Hepatocyte (in vitro differentiated cells): ENCODE measurements at regions not wholly inside any gene's neighbourhood (a gene's known extent, or its start where the extent isn't known, plus 50 kb on each side); places are given as distances from the start of the nearest gene placed in this dataset.

ENCODE experiments used
- DNase-seq: peaks from one replicate; pipeline ENCODE4 v3.0.0-alpha.2; 2016; ENCODE audit warnings: low spot score
- H2AFZ ChIP-seq: fragments of 200-600 bp; sonication (generic); 2 replicates; pipeline ENCODE4 v1.6.0; 2016; ENCODE audit warnings: antibody characterized with exemption, mild to moderate bottlenecking
- H3K27ac ChIP-seq: fragments of 200-600 bp; sonication (generic); 2 replicates; pipeline ENCODE4 v1.5.1; 2016; ENCODE audit warnings: mild to moderate bottlenecking
- H3K27me3 ChIP-seq: fragments of 200-600 bp; sonication (generic); 2 replicates; pipeline ENCODE4 v1.6.1; 2016
- H3K36me3 ChIP-seq: fragments of 200-600 bp; sonication (generic); replicated peaks from 2 replicates; pipeline ENCODE4 v1.5.1; 2016; ENCODE audit warnings: low read depth; ENCODE audit not compliant: insufficient read depth
- H3K4me1 ChIP-seq: fragments of 200-600 bp; sonication (generic); 2 replicates; pipeline ENCODE4 v1.5.1; 2016; ENCODE audit warnings: mild to moderate bottlenecking, moderate library complexity; ENCODE audit not compliant: insufficient read depth
- H3K4me2 ChIP-seq: fragments of 200-600 bp; sonication (generic); 2 replicates; pipeline ENCODE4 v1.6.0; 2016
- H3K4me3 ChIP-seq: fragments of 200-600 bp; sonication (generic); 2 replicates; pipeline ENCODE4 v1.5.1; 2016; ENCODE audit warnings: mild to moderate bottlenecking
- H3K79me2 ChIP-seq: fragments of 200-600 bp; sonication (generic); 2 replicates; pipeline ENCODE4 v1.6.0; 2017; ENCODE audit warnings: mild to moderate bottlenecking
- H3K9me2 ChIP-seq: fragments of 200-600 bp; sonication (generic); replicated peaks from 2 replicates; pipeline ENCODE4 v1.6.0; 2017; ENCODE audit warnings: mild to moderate bottlenecking; ENCODE audit not compliant: insufficient read depth
- H3K9me3 ChIP-seq: fragments of 200-600 bp; sonication (generic); 2 replicates; pipeline ENCODE4 v1.5.1; 2016; ENCODE audit warnings: low read depth, mild to moderate bottlenecking
- H4K20me1 ChIP-seq: fragments of 200-600 bp; sonication (generic); 2 replicates; pipeline ENCODE4 v1.6.0; 2016; ENCODE audit warnings: mild to moderate bottlenecking; ENCODE audit not compliant: insufficient read depth, poor library complexity, severe bottlenecking
- CTCF ChIP-seq: fragments of 200-600 bp; sonication (generic); IDR thresholded peaks from 2 replicates; pipeline ENCODE4 v1.5.1; 2016; ENCODE audit warnings: antibody characterized with exemption, mild to moderate bottlenecking; ENCODE audit not compliant: poor library complexity
- EZH2 ChIP-seq: fragments of 200-600 bp; sonication (generic); IDR thresholded peaks from 2 replicates; pipeline ENCODE4 v1.6.1; 2016; ENCODE audit warnings: antibody characterized with exemption, mild to moderate bottlenecking, borderline replicate concordance
- EZH2phosphoT487 ChIP-seq: fragments of 200-600 bp; sonication (generic); IDR thresholded peaks from one replicate; pipeline ENCODE4 v1.6.1; 2018; ENCODE audit warnings: antibody characterized with exemption, mild to moderate bottlenecking, low read depth, moderate library complexity; ENCODE audit not compliant: unreplicated experiment, severe bottlenecking
- WGBS: methylation state at CpG from one replicate; pipeline ENCODE4 v1.1.6; 2016; ENCODE audit warnings: low lambda C conversion rate; ENCODE audit errors: missing lambda C conversion rate; 5-methylcytosine and 5-hydroxymethylcytosine counted together

- Histone ChIP-seq H2AFZ (no peak overlapping the region), H3K4me2 (no peak overlapping the region)
- whole genome bisulfite sequencing: 91% methylated on average over 1 of the region's 1 CpG
Observed at GRCh38 chr12:75815756-75816155, 215.8 kb downstream of the PHLDA1 start.

GRCh38 chr12:75814851-75815754 lies 216.5 kb downstream of the PHLDA1 start:
- DNase-seq: peak; percentile 86
- Histone ChIP-seq H3K4me2 (no peak overlapping the region), H3K36me3 (no peaks in the 10 kb centered on the region), H4K20me1 (no peaks in the 10 kb centered on the region), H3K27ac (peak overlapping the region; percentile 63), H3K27me3 (no peaks in the 10 kb centered on the region), H2AFZ (no peak overlapping the region), H3K79me2 (no peaks in the 10 kb centered on the region), H3K9me2 (no peaks in the 10 kb centered on the region), H3K4me1 (no peaks in the 10 kb centered on the region), H3K4me3 (no peak overlapping the region), H3K9me3 (no peaks in the 10 kb centered on the region)
- 60% methylated on average over 6 of the region's 6 CpGs for WGBS
- TF ChIP-seq CTCF (no peak), EZH2phosphoT487 (no peak), EZH2 (no peak)

More at GRCh38 chr12:75815756-75816155, 215.8 kb downstream of the PHLDA1 start:
- no peaks in the 10 kb centered on the region for H3K9me2 ChIP-seq
- H3K27ac ChIP-seq: peak overlapping the region; percentile 63
- no peak overlapping the region for H3K4me3 ChIP-seq
- TF ChIP-seq CTCF (no peak), EZH2phosphoT487 (no peak), EZH2 (no peak)
- H3K9me3 ChIP-seq: no peaks in the 10 kb centered on the region
- no peaks in the 10 kb centered on the region for H4K20me1 ChIP-seq
- H3K27me3 ChIP-seq: no peaks in the 10 kb centered on the region
- no peak for DNase-seq
- H3K4me1 ChIP-seq: no peaks in the 10 kb centered on the region
- no peaks in the 10 kb centered on the region for H3K79me2 ChIP-seq
- no peaks in the 10 kb centered on the region for H3K36me3 ChIP-seq

GRCh38 chr12:75813072-75813471 lies 218.5 kb downstream of the PHLDA1 start:
- WGBS: 44% methylated on average over 1 of the region's 1 CpG
- Histone ChIP-seq H3K4me2 (no peak overlapping the region), H3K4me3 (no peak overlapping the region), H3K36me3 (no peaks in the 10 kb centered on the region), H2AFZ (no peak overlapping the region), H3K27me3 (no peaks in the 10 kb centered on the region), H4K20me1 (no peaks in the 10 kb centered on the region), H3K27ac (no peak overlapping the region), H3K4me1 (no peaks in the 10 kb centered on the region), H3K9me3 (no peaks in the 10 kb centered on the region), H3K9me2 (no peaks in the 10 kb centered on the region), H3K79me2 (no peaks in the 10 kb centered on the region)
- no peak for TF ChIP-seq EZH2
- TF ChIP-seq CTCF: no peak
- no peak for TF ChIP-seq EZH2phosphoT487
- DNase-seq: no peak
